ENCODE measurements at regions not wholly inside any gene's neighbourhood (a gene's known extent, or its start where the extent isn't known, plus 50 kb on each side); places are given as distances from the start of the nearest gene placed in this dataset.
A peak's percentile ranks its signal among the peaks of the same experiment; 100 is the strongest.

- no peak for DNase-seq (ENCODE audit: low read depth)
- no peak overlapping the region for H3K4me3 ChIP-seq (ENCODE audit: low read depth, low read length)
- no peak for TF ChIP-seq CTCF (IDR thresholded peaks at IDR 0.05; ENCODE audit: insufficient read depth, low read length)
These were observed 113.0 kb downstream of the MMRN1 start for GRCh38 chr4:90007494-90008167.

GRCh38 chr4:90012918-90013317, 114.3 kb upstream of the CCSER1 start:
- H3K4me3 ChIP-seq (ENCODE audit: low read depth, low read length), result no peak overlapping the region
- DNase-seq (ENCODE audit: low read depth), result no peak
- TF ChIP-seq CTCF (IDR thresholded peaks at IDR 0.05; ENCODE audit: insufficient read depth, low read length), result no peak

- no peak for DNase-seq (ENCODE audit: low read depth)
- no peak overlapping the region for H3K4me3 ChIP-seq (ENCODE audit: low read depth, low read length)
- TF ChIP-seq CTCF (IDR thresholded peaks at IDR 0.05; ENCODE audit: insufficient read depth, low read length), result no peak
These were observed 102.7 kb upstream of the CCSER1 start for GRCh38 chr4:90024519-90024918.

GRCh38 chr4:90025248-90025647, 101.9 kb upstream of the CCSER1 start:
- peak; percentile 1 for DNase-seq (ENCODE audit: low read depth)
- no peak for TF ChIP-seq CTCF (IDR thresholded peaks at IDR 0.05; ENCODE audit: insufficient read depth, low read length)
- no peak overlapping the region for H3K4me3 ChIP-seq (ENCODE audit: low read depth, low read length)

DNA sequence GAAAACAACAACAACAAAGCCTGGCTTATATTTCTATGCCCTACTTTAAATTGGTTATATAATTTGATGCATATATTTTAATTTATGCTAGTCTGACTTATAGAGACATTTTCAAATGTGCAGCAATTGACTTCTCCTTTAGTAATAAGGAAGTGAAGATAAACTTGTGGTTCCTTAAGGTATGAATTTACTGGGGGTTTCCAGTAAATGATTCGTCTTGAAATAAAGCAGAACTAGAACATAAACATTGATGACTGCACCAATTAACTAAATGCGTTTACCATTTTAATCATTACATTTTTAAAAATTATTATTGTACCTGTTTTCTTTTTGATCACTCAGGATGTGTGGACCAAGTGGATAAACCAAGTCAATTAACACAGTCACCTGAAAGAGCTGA, 99.6 kb upstream of the CCSER1 start:
- no peak for DNase-seq (ENCODE audit: low read depth)
- TF ChIP-seq CTCF (IDR thresholded peaks at IDR 0.05; ENCODE audit: insufficient read depth, low read length), result no peak
- H3K4me3 ChIP-seq (ENCODE audit: low read depth, low read length), result no peak overlapping the region

DNA sequence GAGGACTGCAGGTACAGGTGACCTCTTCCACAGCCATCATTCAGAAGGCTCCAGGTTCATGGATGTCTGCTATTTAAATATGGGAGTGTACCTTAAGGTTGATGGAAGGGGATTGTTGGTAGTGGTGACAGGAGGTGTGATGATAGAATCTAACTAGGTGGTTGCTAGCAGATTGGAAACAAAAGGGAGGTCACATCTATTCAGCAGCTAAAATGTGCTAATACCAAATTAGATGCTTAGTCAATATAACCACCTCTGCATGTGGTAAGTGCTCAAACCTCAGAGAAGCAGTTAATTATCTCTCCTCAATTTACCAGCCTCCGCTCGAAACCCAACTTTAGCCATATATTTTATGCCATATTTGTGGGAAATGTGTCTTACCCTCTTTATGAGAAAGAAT, 98.7 kb upstream of the CCSER1 start:
- no peak overlapping the region for H3K4me3 ChIP-seq (ENCODE audit: low read depth, low read length)
- no peak for TF ChIP-seq CTCF (IDR thresholded peaks at IDR 0.05; ENCODE audit: insufficient read depth, low read length)
- DNase-seq (ENCODE audit: low read depth), result no peak

- DNase-seq (ENCODE audit: low read depth), result no peak
- TF ChIP-seq CTCF (IDR thresholded peaks at IDR 0.05; ENCODE audit: insufficient read depth, low read length), result no peak
- no peak overlapping the region for H3K4me3 ChIP-seq (ENCODE audit: low read depth, low read length)
These were observed 97.0 kb upstream of the CCSER1 start for GRCh38 chr4:90030202-90030601.

Data from fibroblast of the aortic adventitia (primary cell).